ENCODE measurements at regions not wholly inside any gene's neighbourhood (a gene's known extent, or its start where the extent isn't known, plus 50 kb on each side); places are given as distances from the start of the nearest gene placed in this dataset.

DNA sequence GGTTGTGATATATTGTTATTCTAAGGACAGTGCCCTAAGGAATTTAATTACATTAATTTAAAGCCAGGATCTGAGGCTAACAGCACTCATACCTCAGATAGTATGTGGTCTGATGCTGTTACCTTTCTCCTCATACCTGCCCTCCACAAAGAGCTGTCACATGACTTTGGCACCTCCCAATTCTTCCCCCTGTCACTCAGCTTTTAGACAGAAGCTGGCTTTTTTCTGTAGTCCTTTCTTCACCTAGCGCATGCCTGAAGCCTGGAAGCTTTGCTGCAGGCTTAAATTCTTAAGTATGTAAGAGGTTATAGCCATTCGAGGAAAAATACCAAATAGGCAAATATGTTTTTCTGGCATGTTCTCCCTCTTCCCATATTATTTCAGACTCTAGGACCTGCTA is 61.0 kb upstream of the ADAMTS19 start:
- TF ChIP-seq EZH2 (IDR thresholded peaks at IDR 0.05; ENCODE audit: borderline replicate concordance, low read length), result no peak
- TF ChIP-seq, protein P1, sequence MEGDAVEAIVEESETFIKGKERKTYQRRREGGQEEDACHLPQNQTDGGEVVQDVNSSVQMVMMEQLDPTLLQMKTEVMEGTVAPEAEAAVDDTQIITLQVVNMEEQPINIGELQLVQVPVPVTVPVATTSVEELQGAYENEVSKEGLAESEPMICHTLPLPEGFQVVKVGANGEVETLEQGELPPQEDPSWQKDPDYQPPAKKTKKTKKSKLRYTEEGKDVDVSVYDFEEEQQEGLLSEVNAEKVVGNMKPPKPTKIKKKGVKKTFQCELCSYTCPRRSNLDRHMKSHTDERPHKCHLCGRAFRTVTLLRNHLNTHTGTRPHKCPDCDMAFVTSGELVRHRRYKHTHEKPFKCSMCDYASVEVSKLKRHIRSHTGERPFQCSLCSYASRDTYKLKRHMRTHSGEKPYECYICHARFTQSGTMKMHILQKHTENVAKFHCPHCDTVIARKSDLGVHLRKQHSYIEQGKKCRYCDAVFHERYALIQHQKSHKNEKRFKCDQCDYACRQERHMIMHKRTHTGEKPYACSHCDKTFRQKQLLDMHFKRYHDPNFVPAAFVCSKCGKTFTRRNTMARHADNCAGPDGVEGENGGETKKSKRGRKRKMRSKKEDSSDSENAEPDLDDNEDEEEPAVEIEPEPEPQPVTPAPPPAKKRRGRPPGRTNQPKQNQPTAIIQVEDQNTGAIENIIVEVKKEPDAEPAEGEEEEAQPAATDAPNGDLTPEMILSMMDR (conservative IDR thresholded peaks at IDR 0.05 in 1 of 2, IDR thresholded peaks at IDR 0.05 in 1 of 2; ENCODE audit: extremely low read depth in 1 of 2, insufficient read depth in 1 of 2, low read depth in 1 of 2, low read length in 2 of 2), result no peak
